Natural killer cell treated with Interleukin-12 subunit alpha and Interleukin-12 subunit beta and Interleukin-15 and Interleukin-18, amount 100 ng/mL, for 72 hours (primary cell): ENCODE measurements at regions not wholly inside any gene's neighbourhood (a gene's known extent, or its start where the extent isn't known, plus 50 kb on each side); places are given as distances from the start of the nearest gene placed in this dataset.

ENCODE experiments used
- ATAC-seq, 2 donors: fragments of 150-1000 bp; cut with Tn5 transposase in 1 of 2; sonication (Bioruptor Pico), chemical (Tn5 transposase) in 1 of 2; 2 replicates each; pipeline ENCODE4 v1.10.0; 2021
- DNase-seq: peaks from one replicate; pipeline ENCODE4 v3.0.0; 2022; ENCODE audit warnings: low spot score
- H3K27ac Mint-ChIP-seq, 2 donors: 1 replicate in 1 of 2; 2 replicates in 1 of 2; pipeline ENCODE4 v1.8.0; 2022; ENCODE audit warnings: mixed read lengths in 2 of 2, mild to moderate bottlenecking in 1 of 2, moderate library complexity in 1 of 2
- H3K27me3 Mint-ChIP-seq, 2 donors: 1 replicate in 1 of 2; 2 replicates in 1 of 2; pipeline ENCODE4 v1.8.0; 2022; ENCODE audit warnings: mixed read lengths in 2 of 2
- H3K36me3 Mint-ChIP-seq: one replicate; pipeline ENCODE4 v1.8.0; 2022; ENCODE audit warnings: mixed read lengths
- H3K4me1 Mint-ChIP-seq, 2 donors: 1 replicate in 1 of 2; 2 replicates in 1 of 2; pipeline ENCODE4 v1.8.0; 2022; ENCODE audit warnings: low read depth in 2 of 2, mixed read lengths in 2 of 2, mild to moderate bottlenecking in 1 of 2
- H3K4me3 Mint-ChIP-seq: one replicate; pipeline ENCODE4 v1.8.0; 2022; ENCODE audit warnings: mixed read lengths
- H3K9me3 Mint-ChIP-seq: 2 replicates; pipeline ENCODE4 v1.8.0; 2022; ENCODE audit warnings: mixed read lengths

DNA sequence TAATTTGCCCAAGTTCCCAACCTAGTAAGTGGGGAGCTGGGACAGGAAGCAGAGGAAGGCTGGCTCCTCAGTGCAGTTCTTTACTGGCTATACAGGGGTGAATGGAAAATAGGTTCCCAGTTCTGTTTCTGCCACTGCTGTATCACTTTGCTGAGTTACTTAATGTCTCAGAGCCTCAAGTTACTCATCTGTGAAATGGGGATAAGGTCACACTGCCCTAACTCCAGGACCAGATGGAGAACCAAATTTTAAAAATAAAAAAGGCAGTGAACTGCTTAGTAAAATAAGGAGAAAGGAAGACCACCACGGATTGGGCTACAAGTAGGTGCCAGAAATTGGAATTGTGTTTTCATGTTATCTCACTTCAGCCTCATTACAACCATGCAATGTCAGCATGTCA is 147.8 kb downstream of the OMA1 start:
- H3K9me3 Mint-ChIP-seq: no peaks in the 10 kb centered on the region
- H3K36me3 Mint-ChIP-seq: no peaks in the 10 kb centered on the region
- no peak overlapping the region for H3K27ac Mint-ChIP-seq
- H3K4me1 Mint-ChIP-seq: no peaks in the 10 kb centered on the region
- DNase-seq (no peak), ATAC-seq (no peak)
- H3K4me3 Mint-ChIP-seq: no peak overlapping the region
- peaks cover 0 to 3% of the 10 kb centered on the region in 2 donors for H3K27me3 Mint-ChIP-seq

DNA sequence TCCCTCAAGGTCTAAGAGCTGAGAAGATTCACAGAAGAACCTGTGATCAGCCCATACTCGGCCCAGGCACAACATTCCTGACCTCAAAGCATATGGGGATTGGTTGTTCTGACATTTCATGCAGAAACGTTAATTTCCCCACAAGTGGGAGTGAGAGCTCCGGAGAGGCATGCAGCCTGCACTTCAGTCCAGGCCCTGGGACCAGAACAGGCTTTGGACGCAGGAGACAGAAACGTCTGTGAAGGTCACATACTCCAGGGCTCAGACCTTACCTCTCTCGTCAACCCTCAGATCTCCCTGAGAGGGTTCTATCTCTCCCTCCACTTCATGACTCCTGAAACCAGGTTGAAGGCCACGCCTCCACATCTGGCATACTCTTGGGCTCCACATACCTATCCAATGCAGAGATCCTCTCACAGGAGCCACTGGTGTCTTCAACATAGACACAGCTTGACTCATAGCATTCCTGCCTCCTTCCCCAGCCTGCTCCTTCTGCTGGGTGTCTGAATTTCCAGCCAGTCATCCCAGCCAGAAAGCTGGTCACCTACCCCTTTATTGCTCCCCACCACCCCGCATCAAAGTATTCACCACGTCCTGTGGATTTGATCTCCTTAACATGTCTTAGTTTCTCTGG is 149.2 kb downstream of the OMA1 start:
- ATAC-seq (no peak), DNase-seq (no peak)
- Mint-ChIP-seq H3K4me3 (no peak overlapping the region), H3K9me3 (no peaks in the 10 kb centered on the region), H3K27ac (no peak overlapping the region), H3K36me3 (no peaks in the 10 kb centered on the region), H3K27me3 (peaks cover 0 to 3% of the 10 kb centered on the region in 2 donors), H3K4me1 (no peaks in the 10 kb centered on the region)

DNA sequence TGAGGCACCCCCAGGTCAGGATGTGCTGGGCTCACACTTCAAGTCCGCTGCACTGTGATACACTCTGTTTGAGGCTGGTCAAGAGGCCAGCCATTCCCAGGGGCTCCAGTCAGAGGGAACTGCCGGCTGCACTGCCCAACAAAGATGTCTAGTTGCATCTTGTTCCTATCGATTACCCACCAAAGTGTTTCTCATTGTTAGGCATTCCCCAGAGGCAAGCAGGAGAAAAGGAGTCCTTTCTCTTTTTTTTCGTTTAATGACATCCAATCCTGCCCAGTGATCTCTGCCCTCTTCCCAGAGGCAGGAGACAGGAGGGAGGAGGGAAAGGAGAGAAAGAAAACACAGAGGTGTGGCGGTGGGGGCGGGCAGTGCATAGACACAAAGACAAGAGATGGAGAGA is 150.4 kb downstream of the OMA1 start:
- H3K36me3 Mint-ChIP-seq: no peaks in the 10 kb centered on the region
- DNase-seq: no peak
- no peak overlapping the region for H3K4me3 Mint-ChIP-seq
- peaks cover 0 to 3% of the 10 kb centered on the region in 2 donors for H3K27me3 Mint-ChIP-seq
- no peaks in the 10 kb centered on the region for H3K9me3 Mint-ChIP-seq
- no peak overlapping the region for H3K27ac Mint-ChIP-seq
- no peak for ATAC-seq
- H3K4me1 Mint-ChIP-seq: no peaks in the 10 kb centered on the region

DNA sequence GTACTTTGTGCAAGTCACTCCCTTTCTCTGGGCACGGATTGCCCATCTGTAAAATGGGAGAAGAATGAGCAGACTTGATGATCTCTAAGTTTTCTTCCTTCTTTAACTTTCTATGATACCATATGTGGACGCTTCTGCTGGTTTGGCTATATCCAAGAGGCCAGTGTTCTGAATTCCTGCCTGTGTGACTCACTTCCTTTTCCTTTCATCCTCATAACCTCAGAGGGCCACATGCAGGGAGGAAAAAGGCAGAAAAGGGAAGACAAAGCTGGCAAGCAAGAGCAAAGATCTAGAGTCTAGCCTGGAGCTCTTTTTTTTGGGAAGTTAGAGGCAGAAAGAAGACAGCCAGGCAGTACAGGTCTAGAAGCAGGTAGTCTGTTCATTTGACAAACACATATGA is 151.2 kb downstream of the OMA1 start:
- no peak overlapping the region for H3K4me3 Mint-ChIP-seq

DNA sequence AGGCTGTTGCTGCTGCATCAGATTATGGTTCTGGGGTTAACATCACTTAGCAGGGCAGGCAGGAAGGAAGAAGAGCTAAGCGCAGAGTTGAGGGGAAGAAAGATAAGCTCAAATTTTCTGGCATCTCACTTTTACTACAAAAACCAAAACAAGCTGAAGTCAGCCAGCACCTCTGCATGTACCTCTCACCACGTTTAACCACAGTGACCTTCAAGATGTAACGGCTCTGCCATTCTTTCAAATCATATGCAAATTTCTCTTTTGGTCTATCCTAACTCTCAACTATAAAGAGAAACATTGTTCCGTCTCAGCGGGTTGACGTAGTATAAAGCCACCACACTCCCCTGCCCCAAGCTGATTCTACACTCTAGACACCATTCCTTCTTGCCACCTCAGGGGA is 154.4 kb downstream of the OMA1 start:
- ATAC-seq (peak; percentile 80 to 84), DNase-seq (no peak)
- Mint-ChIP-seq H3K4me3 (no peak overlapping the region), H3K4me1 (peaks cover 0 to 4% of the 10 kb centered on the region in 2 donors), H3K27ac (no peak overlapping the region), H3K36me3 (no peaks in the 10 kb centered on the region), H3K27me3 (peaks cover 0 to 3% of the 10 kb centered on the region in 2 donors), H3K9me3 (no peaks in the 10 kb centered on the region)

More for the DNA sequence above, 151.2 kb downstream of the OMA1 start:
- Mint-ChIP-seq H3K4me1 (peaks cover 0 to 4% of the 10 kb centered on the region in 2 donors), H3K9me3 (no peaks in the 10 kb centered on the region), H3K36me3 (no peaks in the 10 kb centered on the region), H3K27me3 (peaks cover 0 to 3% of the 10 kb centered on the region in 2 donors), H3K27ac (no peak overlapping the region)
- no peak for ATAC-seq
- DNase-seq: no peak

DNA sequence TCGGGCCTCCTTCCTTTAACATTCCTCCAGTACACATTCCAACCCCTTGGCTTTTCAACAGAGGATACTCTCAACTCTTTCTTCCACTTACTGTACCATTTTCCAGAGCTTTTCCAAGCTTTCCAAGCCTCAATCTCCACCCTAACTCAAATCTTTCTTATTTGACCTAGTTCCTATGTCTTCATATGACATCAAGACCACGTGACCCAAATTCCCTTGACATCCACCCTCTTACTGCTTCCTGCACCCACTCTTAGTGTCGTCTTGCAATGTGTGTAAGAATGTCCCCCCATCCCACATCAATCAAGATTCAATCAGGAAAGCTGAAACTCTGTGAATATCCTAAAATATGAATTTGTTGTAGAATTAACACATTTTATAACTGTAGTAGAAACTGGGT is 155.0 kb downstream of the OMA1 start:
- no peaks in the 10 kb centered on the region for H3K9me3 Mint-ChIP-seq
- H3K27ac Mint-ChIP-seq: no peak overlapping the region
- H3K4me1 Mint-ChIP-seq: peaks cover 0 to 4% of the 10 kb centered on the region in 2 donors
- H3K4me3 Mint-ChIP-seq: no peak overlapping the region
- ATAC-seq (no peak), DNase-seq (no peak)
- H3K27me3 Mint-ChIP-seq: peaks cover 0 to 2% of the 10 kb centered on the region in 2 donors
- H3K36me3 Mint-ChIP-seq: no peaks in the 10 kb centered on the region

DNA sequence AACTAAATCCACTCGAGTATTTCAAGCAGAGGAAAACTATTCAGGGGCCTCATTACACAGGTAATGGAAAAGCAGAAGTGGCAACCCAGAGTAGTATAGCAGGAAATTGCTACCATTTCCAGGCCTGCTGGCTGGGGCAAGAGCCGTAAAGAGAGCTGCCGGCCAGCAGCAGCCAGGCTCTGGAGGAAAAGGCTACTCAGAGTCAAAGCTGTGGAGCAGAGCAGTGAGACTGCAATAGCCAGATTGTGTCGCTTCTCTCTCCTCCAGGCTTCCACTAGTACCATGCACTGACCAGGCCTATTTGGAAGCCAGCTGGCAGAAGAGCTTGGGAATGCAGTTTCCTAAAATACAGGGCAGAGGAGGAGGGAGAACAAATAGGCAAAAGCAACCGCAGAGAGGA is 155.5 kb downstream of the OMA1 start:
- no peaks in the 10 kb centered on the region for H3K27me3 Mint-ChIP-seq
- H3K9me3 Mint-ChIP-seq: no peaks in the 10 kb centered on the region
- no peak overlapping the region for H3K4me3 Mint-ChIP-seq
- H3K4me1 Mint-ChIP-seq: peaks cover 0 to 4% of the 10 kb centered on the region in 2 donors
- ATAC-seq: no peak
- H3K36me3 Mint-ChIP-seq: no peaks in the 10 kb centered on the region
- H3K27ac Mint-ChIP-seq: no peak overlapping the region
- DNase-seq: no peak

DNA sequence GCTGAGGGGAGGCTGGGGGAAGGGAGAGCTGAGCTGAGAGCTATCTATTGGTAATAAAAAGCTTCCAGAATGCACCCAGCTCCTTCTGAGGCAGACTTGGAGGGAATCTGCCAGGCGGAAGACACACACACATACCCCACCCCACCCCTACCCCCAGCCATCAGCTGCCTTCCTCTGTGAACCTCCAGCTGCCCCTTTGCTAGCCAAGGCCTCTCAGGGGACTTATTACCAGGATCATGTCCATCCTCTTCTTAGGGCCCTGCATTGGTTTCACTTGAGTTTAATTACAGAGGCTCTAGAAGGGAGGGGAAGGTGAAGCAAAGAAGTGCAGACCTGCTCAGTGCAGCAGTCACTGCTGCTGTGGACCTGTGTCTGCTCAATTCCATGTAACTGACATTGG is 156.4 kb downstream of the OMA1 start:
- no peak for ATAC-seq
- no peak for DNase-seq
- H3K9me3 Mint-ChIP-seq: no peaks in the 10 kb centered on the region
- no peak overlapping the region for H3K27ac Mint-ChIP-seq
- no peak overlapping the region for H3K4me3 Mint-ChIP-seq
- H3K36me3 Mint-ChIP-seq: no peaks in the 10 kb centered on the region
- peaks cover 0 to 4% of the 10 kb centered on the region in 2 donors for H3K4me1 Mint-ChIP-seq
- no peaks in the 10 kb centered on the region for H3K27me3 Mint-ChIP-seq

DNA sequence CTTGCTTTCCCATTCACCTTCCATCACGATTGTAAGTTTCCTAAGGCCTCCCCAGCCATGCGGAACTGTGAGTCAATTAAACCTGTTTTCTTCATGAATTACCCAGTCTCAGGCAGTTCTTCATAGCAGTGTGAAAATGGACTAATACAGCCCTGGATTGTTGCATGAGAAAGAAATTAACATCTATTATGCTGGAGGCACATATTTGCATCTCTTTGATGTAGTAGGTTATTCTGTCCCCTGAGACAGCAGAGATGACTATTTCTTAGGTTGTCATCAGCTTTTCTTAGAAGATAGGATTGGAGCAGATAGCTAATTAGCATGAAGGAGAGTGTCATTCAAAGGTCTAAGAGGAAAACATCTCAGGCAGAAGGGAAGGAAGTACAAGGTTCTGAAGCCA is 166.2 kb downstream of the OMA1 start:
- Mint-ChIP-seq H3K27ac (no peak overlapping the region), H3K36me3 (peaks cover 8% of the 10 kb centered on the region), H3K9me3 (peaks cover 7% of the 10 kb centered on the region), H3K27me3 (no peaks in the 10 kb centered on the region), H3K4me1 (no peaks in the 10 kb centered on the region), H3K4me3 (no peak overlapping the region)
- ATAC-seq (no peak), DNase-seq (no peak)

DNA sequence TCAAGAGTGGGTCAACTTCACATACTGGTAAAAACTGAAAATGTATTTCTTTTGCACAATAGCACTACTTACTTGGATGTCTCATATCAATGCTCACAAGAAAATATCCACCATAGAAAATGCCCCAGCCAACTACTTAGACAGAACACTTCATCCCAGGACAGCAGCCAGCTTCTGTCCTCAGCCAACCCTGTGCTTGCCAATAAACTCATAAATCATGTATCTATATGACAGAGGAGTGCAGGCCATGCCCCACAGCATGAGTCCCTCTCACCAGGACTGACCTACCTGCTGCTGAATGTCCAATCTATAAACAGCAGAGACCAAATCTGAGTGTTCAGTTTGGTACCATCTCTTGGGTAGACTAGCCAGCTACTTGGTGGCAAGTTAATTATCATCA is 179.3 kb downstream of the OMA1 start:
- no peak overlapping the region for H3K4me3 Mint-ChIP-seq
- H3K36me3 Mint-ChIP-seq: peaks cover 12% of the 10 kb centered on the region
- no peak for DNase-seq
- H3K27me3 Mint-ChIP-seq: no peaks in the 10 kb centered on the region
- peaks cover under 1% of the 10 kb centered on the region for H3K9me3 Mint-ChIP-seq
- no peak overlapping the region for H3K27ac Mint-ChIP-seq
- no peak for ATAC-seq
- H3K4me1 Mint-ChIP-seq: peaks cover 0 to 4% of the 10 kb centered on the region in 2 donors

DNA sequence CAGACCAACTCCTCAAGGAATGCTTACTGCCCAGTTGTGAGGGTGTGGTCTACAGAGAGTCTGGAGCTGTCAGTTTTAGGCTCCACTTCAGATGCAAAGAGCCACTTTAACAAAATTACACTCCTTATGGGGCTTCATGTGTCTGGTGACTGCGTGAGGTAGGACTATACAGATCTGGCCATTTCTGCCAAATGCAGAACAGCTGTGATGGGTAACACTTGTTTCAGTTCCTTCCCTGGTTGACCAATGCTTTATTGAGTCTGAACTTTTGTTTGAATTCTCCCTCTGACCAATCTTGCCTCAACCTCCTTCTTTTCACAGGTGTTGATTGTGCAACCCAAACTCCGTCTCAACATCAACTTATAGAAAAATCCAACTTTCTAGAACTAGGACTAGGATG is 181.2 kb downstream of the OMA1 start:
- H3K36me3 Mint-ChIP-seq: peaks cover 5% of the 10 kb centered on the region
- DNase-seq: no peak
- no peak overlapping the region for H3K4me3 Mint-ChIP-seq
- no peaks in the 10 kb centered on the region for H3K9me3 Mint-ChIP-seq
- no peak overlapping the region for H3K27ac Mint-ChIP-seq
- H3K4me1 Mint-ChIP-seq: peaks cover 7 to 11% of the 10 kb centered on the region in 2 donors
- no peaks in the 10 kb centered on the region for H3K27me3 Mint-ChIP-seq
- ATAC-seq: no peak

DNA sequence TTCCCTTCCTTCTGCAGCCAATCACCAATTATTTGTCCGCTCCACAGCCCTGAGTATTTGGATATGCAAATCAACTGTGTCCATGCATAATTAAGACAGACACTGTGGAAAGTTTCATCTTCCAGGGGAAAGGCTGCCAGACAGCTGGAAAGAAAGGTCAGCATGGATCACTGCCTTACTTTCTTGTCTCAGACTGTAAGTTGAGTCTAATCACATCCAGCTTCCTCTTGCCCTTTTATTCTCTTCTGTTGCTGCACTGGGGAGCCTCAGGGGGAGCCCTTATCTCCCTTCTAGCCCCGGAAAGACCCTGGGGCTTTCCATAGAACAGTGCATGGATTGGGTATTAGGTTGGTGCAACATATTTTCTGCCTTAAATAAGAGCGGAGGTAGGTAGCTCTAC is 182.9 kb downstream of the OMA1 start:
- Mint-ChIP-seq H3K4me1 (peaks cover 7 to 16% of the 10 kb centered on the region in 2 donors), H3K9me3 (no peaks in the 10 kb centered on the region), H3K27ac (no peak overlapping the region), H3K27me3 (no peaks in the 10 kb centered on the region), H3K4me3 (no peak overlapping the region), H3K36me3 (no peaks in the 10 kb centered on the region)
- DNase-seq: no peak
- no peak for ATAC-seq

DNA sequence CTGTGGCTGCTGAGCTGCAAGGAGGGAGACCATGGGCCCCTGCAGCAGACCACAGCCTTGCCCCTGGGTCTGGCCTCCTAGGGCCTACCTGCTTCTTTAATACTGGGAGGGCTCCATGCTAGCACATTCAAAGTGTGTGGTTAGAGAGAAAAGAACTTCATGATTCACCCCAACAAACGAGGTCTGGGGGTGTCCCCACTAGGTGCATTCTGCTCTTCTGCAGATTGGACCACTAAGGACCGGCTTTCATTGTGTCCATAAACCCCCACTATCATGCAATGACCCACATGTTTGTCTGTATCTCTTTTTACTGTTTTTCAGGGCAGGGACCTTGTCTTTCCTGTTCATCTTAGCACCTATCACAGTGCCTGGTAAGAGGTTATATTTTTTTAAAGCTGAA is 185.4 kb downstream of the OMA1 start:
- H3K4me3 Mint-ChIP-seq: no peak overlapping the region

DNA sequence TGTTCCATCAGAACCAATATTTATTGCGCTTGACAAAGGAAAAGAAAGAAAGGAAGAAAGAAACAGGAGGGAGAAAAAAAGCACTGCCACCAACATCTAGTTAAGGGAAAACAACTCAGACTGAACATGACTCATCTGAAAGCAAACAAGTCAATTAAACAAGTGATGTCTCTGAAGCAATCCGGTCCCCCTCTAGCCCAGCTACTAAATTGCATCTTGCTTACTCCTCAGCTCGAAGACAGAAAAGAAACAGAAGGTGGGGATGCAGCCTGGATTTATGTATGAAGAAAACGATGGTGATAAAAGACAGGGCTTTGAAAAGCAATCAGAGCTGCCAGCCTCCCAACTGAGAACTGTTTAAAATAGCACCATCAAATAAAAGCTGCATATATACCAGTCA is 188.2 kb downstream of the OMA1 start:
- ATAC-seq: no peak
- Mint-ChIP-seq H3K4me1 (peaks cover 7 to 16% of the 10 kb centered on the region in 2 donors), H3K36me3 (no peaks in the 10 kb centered on the region), H3K4me3 (no peak overlapping the region), H3K27me3 (no peaks in the 10 kb centered on the region), H3K9me3 (no peaks in the 10 kb centered on the region), H3K27ac (no peak overlapping the region)
- no peak for DNase-seq

More for the DNA sequence above, 185.4 kb downstream of the OMA1 start:
- H3K36me3 Mint-ChIP-seq: no peaks in the 10 kb centered on the region
- ATAC-seq (no peak), DNase-seq (no peak)
- no peaks in the 10 kb centered on the region for H3K9me3 Mint-ChIP-seq
- H3K27me3 Mint-ChIP-seq: no peaks in the 10 kb centered on the region
- H3K4me1 Mint-ChIP-seq: peaks cover 7 to 16% of the 10 kb centered on the region in 2 donors
- H3K27ac Mint-ChIP-seq: no peak overlapping the region

DNA sequence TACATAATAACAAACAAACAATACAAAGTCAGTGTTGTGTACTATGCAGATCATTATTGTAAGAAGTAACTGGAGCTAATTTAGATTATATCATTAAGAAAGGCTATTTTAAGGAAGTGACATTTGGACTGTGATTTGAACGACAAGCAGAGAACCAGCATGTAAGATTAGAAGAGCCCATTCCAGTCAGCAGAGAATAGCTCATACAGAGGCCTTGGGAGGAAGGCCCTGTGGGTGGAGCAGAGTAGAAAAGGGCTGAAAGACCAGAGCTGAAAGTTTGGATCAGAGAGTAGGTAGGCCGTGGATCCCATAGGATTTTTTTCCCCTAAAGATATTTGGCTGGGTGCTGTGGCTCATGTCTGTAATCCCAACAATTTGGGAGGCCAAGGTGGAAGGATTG is 190.1 kb downstream of the OMA1 start:
- H3K27ac Mint-ChIP-seq: no peak overlapping the region
- no peak overlapping the region for H3K4me3 Mint-ChIP-seq
- H3K36me3 Mint-ChIP-seq: no peaks in the 10 kb centered on the region
- no peak for DNase-seq
- no peaks in the 10 kb centered on the region for H3K9me3 Mint-ChIP-seq
- ATAC-seq: no peak
- H3K27me3 Mint-ChIP-seq: no peaks in the 10 kb centered on the region
- H3K4me1 Mint-ChIP-seq: peaks cover 4 to 9% of the 10 kb centered on the region in 2 donors
